Colonic mucosa (tissue), 4 donors: ENCODE measurements at regions not wholly inside any gene's neighbourhood (a gene's known extent, or its start where the extent isn't known, plus 50 kb on each side); places are given as distances from the start of the nearest gene placed in this dataset.

Experiments
- DNase-seq: peaks from one replicate; pipeline ENCODE4 v3.0.0-alpha.2; 2020
- H3K27ac ChIP-seq: fragments of 200-600 bp; one replicate; pipeline ENCODE4 v1.8.0; 2021
- H3K27me3 ChIP-seq: fragments of 200-600 bp; one replicate; pipeline ENCODE4 v1.8.0; 2021
- H3K36me3 ChIP-seq: fragments of 200-600 bp; one replicate; pipeline ENCODE4 v1.8.0; 2021
- H3K4me1 ChIP-seq: fragments of 200-600 bp; one replicate; pipeline ENCODE4 v1.8.0; 2021; ENCODE audit warnings: mild to moderate bottlenecking
- H3K4me3 ChIP-seq: fragments of 200-600 bp; one replicate; pipeline ENCODE4 v1.8.0; 2021
- H3K9ac ChIP-seq, 2 donors: one replicate each; pipeline ENCODE4 v1.7.0; 2013; ENCODE audit warnings: control low read depth in 2 of 2, low read depth in 2 of 2, low read length in 2 of 2
- H3K9me3 ChIP-seq: fragments of 200-600 bp; one replicate; pipeline ENCODE4 v1.8.0; 2021
- CTCF ChIP-seq: fragments of 200-600 bp; IDR thresholded peaks from one replicate; pipeline ENCODE4 v1.8.0; 2022; ENCODE audit warnings: antibody characterized with exemption, mild to moderate bottlenecking
- intact Hi-C: fragments of 100-400 bp; cut with DNase I; formaldehyde crosslinking; loops from one replicate; pipeline ENCODE4 v1.14.1; 2022
- donor health status: healthy.
- donor health status: DM: no; HTN: no; CAD: no.
- donor health status: DM: no; HTN: no; CAD: no.

- Histone ChIP-seq H3K27ac (no peak overlapping the region), H3K4me3 (no peak overlapping the region), H3K9ac (no peak overlapping the region), H3K27me3 (no peaks in the 10 kb centered on the region), H3K9me3 (no peaks in the 10 kb centered on the region), H3K36me3 (no peaks in the 10 kb centered on the region), H3K4me1 (no peaks in the 10 kb centered on the region)
- no peak for TF ChIP-seq CTCF
- intact Hi-C loops = no loop called here
- DNase-seq = no peak
These were observed 318.5 kb upstream of the ARPP21 start for GRCh38 chr3:35320646-35321407.

- no peak for TF ChIP-seq CTCF
- H3K9me3 ChIP-seq = no peaks in the 10 kb centered on the region
- no peaks in the 10 kb centered on the region for H3K27me3 ChIP-seq
- no peak overlapping the region for H3K4me3 ChIP-seq
- DNase-seq = no peak
- H3K36me3 ChIP-seq = no peaks in the 10 kb centered on the region
- no peak overlapping the region for H3K9ac ChIP-seq
- intact Hi-C loops = no loop called here
- no peaks in the 10 kb centered on the region for H3K4me1 ChIP-seq
- H3K27ac ChIP-seq = no peak overlapping the region
These were observed 317.3 kb upstream of the ARPP21 start for GRCh38 chr3:35322070-35322469.

- no peaks in the 10 kb centered on the region for H3K9me3 ChIP-seq
- H3K4me3 ChIP-seq = no peak overlapping the region
- H3K36me3 ChIP-seq = no peaks in the 10 kb centered on the region
- TF ChIP-seq CTCF = no peak
- no peaks in the 10 kb centered on the region for H3K27me3 ChIP-seq
- no peaks in the 10 kb centered on the region for H3K4me1 ChIP-seq
- intact Hi-C loops = no loop called here
- H3K9ac ChIP-seq = no peak overlapping the region
- DNase-seq = no peak
- H3K27ac ChIP-seq = no peak overlapping the region
These were observed 303.6 kb upstream of the ARPP21 start for GRCh38 chr3:35335703-35336102.

- no peak overlapping the region for H3K27ac ChIP-seq
- intact Hi-C loops = no loop called here
- H3K4me1 ChIP-seq = no peaks in the 10 kb centered on the region
- H3K4me3 ChIP-seq = no peak overlapping the region
- TF ChIP-seq CTCF = no peak
- no peaks in the 10 kb centered on the region for H3K9me3 ChIP-seq
- no peak for DNase-seq
- no peaks in the 10 kb centered on the region for H3K27me3 ChIP-seq
- no peaks in the 10 kb centered on the region for H3K36me3 ChIP-seq
- no peak overlapping the region for H3K9ac ChIP-seq
These were observed 302.7 kb upstream of the ARPP21 start for GRCh38 chr3:35336601-35337000.

- H3K27me3 ChIP-seq = no peaks in the 10 kb centered on the region
- H3K9me3 ChIP-seq = no peaks in the 10 kb centered on the region
- intact Hi-C loops = no loop called here
- no peak for DNase-seq
- H3K27ac ChIP-seq = no peak overlapping the region
- H3K36me3 ChIP-seq = no peaks in the 10 kb centered on the region
- no peak overlapping the region for H3K9ac ChIP-seq
- H3K4me1 ChIP-seq = no peaks in the 10 kb centered on the region
- no peak overlapping the region for H3K4me3 ChIP-seq
- TF ChIP-seq CTCF = no peak
These were observed 301.1 kb upstream of the ARPP21 start for GRCh38 chr3:35338186-35338585.
